D721Med (cell line): ENCODE measurements at regions not wholly inside any gene's neighbourhood (a gene's known extent, or its start where the extent isn't known, plus 50 kb on each side); places are given as distances from the start of the nearest gene placed in this dataset.

Experiments
- DNase-seq: peaks from one replicate; pipeline ENCODE4 v3.0.0; 2011; ENCODE audit warnings: low spot score; ENCODE audit not compliant: insufficient read length
- FAIRE-seq: peaks from 2 replicates; lab custom pipeline; 2011; peaks lifted over from hg19 to GRCh38; lab: Jason Lieb, UNC
- TF ChIP-seq, protein P1 (sequence below): IDR thresholded peaks from 2 replicates; pipeline ENCODE4 v1.5.1; 2012; ENCODE audit warnings: mild to moderate bottlenecking, control low read depth; ENCODE audit not compliant: insufficient read depth; ENCODE audit errors: missing control alignments

DNA sequence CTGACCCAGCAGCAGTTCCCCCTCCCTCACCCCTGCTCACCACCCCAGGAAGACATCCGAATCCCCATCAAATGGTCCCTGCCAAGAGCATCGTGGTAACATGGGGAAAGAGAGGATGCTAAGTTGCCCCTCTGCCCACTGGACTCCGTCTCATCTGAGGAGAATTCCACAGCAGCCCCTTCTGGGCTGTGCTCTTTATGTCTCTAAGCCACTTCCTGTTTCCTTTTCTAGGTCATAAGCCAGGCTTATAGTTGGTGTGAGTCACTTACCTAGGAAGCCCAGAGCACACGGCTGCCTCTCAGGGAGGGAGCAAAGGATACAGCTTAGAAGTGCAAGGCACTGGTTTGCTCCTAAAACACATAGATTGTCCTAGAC, 76.0 kb downstream of the VCPKMT start:
- FAIRE-seq (no peak), DNase-seq (no peak)
- TF ChIP-seq, protein P1, sequence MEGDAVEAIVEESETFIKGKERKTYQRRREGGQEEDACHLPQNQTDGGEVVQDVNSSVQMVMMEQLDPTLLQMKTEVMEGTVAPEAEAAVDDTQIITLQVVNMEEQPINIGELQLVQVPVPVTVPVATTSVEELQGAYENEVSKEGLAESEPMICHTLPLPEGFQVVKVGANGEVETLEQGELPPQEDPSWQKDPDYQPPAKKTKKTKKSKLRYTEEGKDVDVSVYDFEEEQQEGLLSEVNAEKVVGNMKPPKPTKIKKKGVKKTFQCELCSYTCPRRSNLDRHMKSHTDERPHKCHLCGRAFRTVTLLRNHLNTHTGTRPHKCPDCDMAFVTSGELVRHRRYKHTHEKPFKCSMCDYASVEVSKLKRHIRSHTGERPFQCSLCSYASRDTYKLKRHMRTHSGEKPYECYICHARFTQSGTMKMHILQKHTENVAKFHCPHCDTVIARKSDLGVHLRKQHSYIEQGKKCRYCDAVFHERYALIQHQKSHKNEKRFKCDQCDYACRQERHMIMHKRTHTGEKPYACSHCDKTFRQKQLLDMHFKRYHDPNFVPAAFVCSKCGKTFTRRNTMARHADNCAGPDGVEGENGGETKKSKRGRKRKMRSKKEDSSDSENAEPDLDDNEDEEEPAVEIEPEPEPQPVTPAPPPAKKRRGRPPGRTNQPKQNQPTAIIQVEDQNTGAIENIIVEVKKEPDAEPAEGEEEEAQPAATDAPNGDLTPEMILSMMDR: no peak

DNA sequence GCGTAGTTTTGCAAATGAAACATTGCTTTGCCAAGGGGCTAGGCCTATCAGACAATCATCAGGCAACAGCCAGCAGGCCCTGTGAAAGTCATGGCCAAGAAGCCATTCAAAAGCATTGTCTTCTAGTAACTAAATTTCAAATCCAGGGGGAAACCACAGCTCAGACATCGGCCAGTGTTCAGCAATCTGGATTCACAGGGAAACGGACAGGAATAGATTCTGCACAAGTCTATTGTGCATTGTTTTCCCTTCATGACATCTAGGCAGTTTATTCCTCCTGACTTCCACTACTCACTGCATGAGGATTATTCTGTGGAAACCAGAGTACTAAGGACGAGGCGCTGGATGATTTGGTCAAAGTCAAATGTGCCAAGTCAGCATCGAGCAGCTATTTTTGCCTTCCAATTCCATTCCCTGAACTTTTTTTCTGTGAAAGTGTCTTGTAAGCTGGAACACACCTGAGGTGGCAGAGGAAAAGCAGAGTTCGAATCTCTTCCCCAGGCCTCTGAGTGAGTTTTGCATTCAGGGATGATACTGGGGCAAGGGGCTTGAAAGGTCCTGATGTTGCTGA, 75.4 kb downstream of the VCPKMT start:
- TF ChIP-seq, protein P1: no peak
- no peak for DNase-seq
- FAIRE-seq: no peak

DNA sequence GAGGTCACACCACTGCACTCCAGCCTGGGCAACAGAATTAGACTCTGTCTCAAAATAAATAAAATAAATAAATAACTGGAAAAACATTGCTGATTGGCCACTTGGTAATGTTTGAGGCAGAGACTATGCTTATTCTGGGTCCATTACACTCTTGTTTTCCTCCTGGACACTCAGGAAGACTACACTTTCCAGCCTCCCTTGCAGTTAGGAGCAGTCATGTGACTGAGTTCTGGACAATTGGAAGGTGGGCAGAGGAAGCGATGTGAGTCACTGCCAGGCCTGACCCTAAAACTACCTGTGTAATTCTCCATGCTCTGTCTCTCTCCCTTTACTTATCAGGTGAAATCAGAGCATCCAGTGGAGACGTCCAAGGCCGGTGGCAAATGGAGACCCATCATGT, 74.4 kb downstream of the VCPKMT start:
- FAIRE-seq: no peak
- TF ChIP-seq, protein P1: no peak
- DNase-seq: no peak

DNA sequence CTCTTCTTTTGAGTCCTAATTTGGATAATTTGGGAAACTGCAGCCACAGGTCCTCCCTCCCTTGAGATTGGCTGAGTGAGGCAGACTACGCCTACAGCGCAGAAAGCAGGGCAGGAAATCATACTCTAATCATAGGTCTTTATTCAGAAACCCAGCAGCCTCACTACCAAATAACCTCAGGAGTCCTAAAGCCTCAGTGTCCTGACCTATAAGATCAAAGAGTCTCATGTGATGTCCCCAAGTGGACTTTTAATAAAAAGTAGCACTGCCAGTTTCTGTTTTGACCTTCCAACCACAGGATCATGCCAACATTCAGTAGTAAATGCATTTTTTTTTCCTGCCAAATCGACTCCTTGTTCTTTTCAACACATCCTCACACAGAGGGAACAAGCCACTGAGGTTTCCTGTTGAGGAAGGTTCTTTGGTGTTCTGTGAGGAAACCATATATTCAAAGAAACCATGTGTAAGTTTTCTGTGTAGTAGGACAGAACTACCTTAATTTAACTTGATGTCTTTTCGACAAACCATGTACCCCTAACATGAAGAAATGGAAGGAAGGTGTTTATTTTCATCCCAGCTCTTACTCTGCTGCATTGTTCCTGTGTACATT, 72.2 kb downstream of the VCPKMT start:
- DNase-seq: no peak
- TF ChIP-seq, protein P1: no peak
- no peak for FAIRE-seq

DNA sequence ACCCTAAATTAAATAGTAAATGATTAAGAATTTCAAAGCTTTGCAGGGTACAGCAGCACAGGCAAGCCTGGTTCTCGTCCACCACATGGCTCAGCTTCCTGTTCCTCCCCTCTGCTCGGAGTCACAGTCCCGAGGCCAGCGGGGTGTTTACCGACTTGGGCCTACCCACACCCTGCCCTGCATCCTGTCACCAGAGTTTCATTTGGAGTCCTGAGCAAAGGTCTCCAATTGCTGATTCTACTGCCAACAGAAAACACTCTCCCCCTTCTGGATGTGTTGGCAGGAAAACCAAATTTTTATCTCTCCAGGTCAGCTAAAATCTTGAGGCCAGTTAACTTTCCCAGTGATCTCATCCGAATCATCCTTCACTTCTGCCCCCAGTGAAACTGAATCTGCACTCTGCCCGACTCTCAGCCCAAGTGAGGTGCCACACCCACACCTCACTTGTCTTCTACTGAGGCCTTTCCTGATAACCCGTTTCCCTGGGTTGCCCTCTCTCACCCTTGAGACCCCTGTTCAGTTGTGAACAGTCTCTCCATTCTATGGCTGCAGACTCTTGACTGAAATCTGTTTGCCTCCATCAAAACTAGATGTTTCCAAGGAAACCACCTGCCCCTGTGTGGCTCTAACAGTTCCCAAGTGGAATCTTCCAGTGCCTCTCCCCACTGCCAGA, 71.2 kb downstream of the VCPKMT start:
- TF ChIP-seq, protein P1: no peak
- FAIRE-seq: no peak
- no peak for DNase-seq

DNA sequence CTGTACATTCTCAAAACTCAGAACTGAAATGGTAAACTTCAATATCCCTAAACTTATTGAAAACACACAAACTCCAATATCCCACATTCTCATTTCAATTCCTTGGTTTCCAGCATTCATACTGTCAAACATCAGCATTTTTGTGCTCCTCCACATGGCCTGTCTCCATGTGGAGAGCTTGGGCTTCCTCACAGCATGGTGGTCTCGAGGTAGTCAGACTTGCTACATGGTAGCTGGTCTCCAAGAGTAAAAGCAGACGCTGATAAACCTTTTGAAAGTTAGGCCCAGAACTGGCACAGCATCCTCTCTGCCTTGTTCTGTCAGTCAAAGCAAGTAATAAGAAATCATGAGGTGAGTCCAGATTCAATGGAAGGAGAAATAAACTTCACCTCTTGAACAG, 70.5 kb downstream of the VCPKMT start:
- no peak for DNase-seq
- TF ChIP-seq, protein P1: no peak
- FAIRE-seq: no peak

DNA sequence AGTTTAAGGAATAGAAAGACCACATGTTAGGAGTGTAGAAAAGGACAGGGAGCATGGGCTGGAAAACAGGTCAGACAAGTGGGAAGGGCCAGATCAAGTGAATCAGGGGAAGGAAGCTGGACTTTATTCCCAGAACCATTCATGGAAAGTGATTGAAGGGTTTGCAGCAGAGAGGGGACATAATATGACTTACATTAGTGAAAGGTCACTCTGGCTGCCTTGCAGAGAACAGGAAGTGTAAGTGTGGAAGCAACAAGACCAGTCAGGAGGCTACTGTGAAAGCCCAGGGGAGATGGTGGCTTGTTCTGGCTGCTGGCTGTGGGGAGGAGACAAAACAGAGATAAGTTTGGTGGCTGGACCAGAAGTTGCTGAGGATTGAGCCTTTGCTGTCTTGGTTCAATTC, 69.1 kb downstream of the VCPKMT start:
- TF ChIP-seq, protein P1: no peak
- DNase-seq: no peak
- no peak for FAIRE-seq
